Breast epithelium (tissue), 4 donors: ENCODE measurements at regions not wholly inside any gene's neighbourhood (a gene's known extent, or its start where the extent isn't known, plus 50 kb on each side); places are given as distances from the start of the nearest gene placed in this dataset.

ENCODE experiments used
- DNase-seq, 2 donors: peaks; one replicate each; pipeline ENCODE4 v3.0.0-alpha.2; 2019; ENCODE audit warnings: low spot score in 2 of 2
- H3K27ac ChIP-seq, 2 donors: fragments of 200-600 bp; sonication (generic) in 1 of 2; one replicate each; pipeline ENCODE4 v1.5.1; 2016 to 2019; ENCODE audit warnings: mild to moderate bottlenecking in 1 of 2
- H3K27me3 ChIP-seq, 2 donors: fragments of 200-600 bp; sonication (generic) in 1 of 2; one replicate each; pipeline versions ENCODE4 v1.5.1 to v1.6.0; 2017 to 2019; ENCODE audit warnings: control low read depth in 1 of 2, mild to moderate bottlenecking in 1 of 2
- H3K36me3 ChIP-seq: fragments of 200-600 bp; one replicate; pipeline ENCODE4 v1.5.1; 2019
- H3K4me1 ChIP-seq, 2 donors: fragments of 200-600 bp; sonication (generic); one replicate each; pipeline ENCODE4 v1.5.1; 2016 to 2019; ENCODE audit warnings: control low read depth in 1 of 2
- H3K4me3 ChIP-seq, 3 donors: fragments of 200-600 bp; sonication (generic); 1 replicate in 2 of 3; 2 replicates in 1 of 3; pipeline ENCODE4 v1.5.1; 2016 to 2019; ENCODE audit warnings: mild to moderate bottlenecking in 3 of 3, moderate library complexity in 2 of 3
- H3K9me3 ChIP-seq, 2 donors: fragments of 200-600 bp; sonication (generic) in 1 of 2; one replicate each; pipeline ENCODE4 v1.5.1; 2016 to 2019; ENCODE audit warnings: control low read depth in 1 of 2
- CTCF ChIP-seq, 3 donors: fragments of 450-650 bp; IDR thresholded peaks; one replicate each; pipeline ENCODE4 v1.5.1; 2016 to 2017; ENCODE audit warnings: antibody characterized with exemption in 3 of 3, mild to moderate bottlenecking in 3 of 3, moderate library complexity in 3 of 3
- POLR2A ChIP-seq: fragments of 450-650 bp; IDR thresholded peaks from one replicate; pipeline ENCODE4 v1.6.1; 2016; ENCODE audit warnings: antibody characterized with exemption, mild to moderate bottlenecking, moderate library complexity
- POLR2AphosphoS5 ChIP-seq, 3 donors: sonication (generic); formaldehyde crosslinking; IDR thresholded peaks; one replicate each; pipeline ENCODE4 v1.6.1; 2017; ENCODE audit warnings: antibody characterized with exemption in 3 of 3
- intact Hi-C: fragments of 100-400 bp; cut with DNase I; formaldehyde crosslinking; loops from one replicate; pipeline ENCODE4 v1.15.1; 2023; ENCODE audit warnings: low total_unique reads

- no peak for DNase-seq
- Histone ChIP-seq H3K9me3 (peaks cover 5 to 7% of the 10 kb centered on the region in 2 donors), H3K27me3 (no peaks in the 10 kb centered on the region), H3K36me3 (no peaks in the 10 kb centered on the region), H3K4me3 (no peak overlapping the region), H3K27ac (no peak overlapping the region), H3K4me1 (no peaks in the 10 kb centered on the region)
- no peak for TF ChIP-seq POLR2A
- TF ChIP-seq POLR2AphosphoS5 (IDR thresholded peaks at IDR 0.05), result no peak
- TF ChIP-seq CTCF (IDR thresholded peaks at IDR 0.05), result no peak
- intact Hi-C loops, result no loop called here
These were observed 736.7 kb upstream of the DPPA4 start for GRCh38 chr3:110074095-110074494.

GRCh38 chr3:110077093-110077492 is 739.7 kb upstream of the DPPA4 start:
- Histone ChIP-seq H3K27ac (no peak overlapping the region), H3K4me1 (no peaks in the 10 kb centered on the region), H3K4me3 (no peak overlapping the region), H3K27me3 (no peaks in the 10 kb centered on the region), H3K36me3 (no peaks in the 10 kb centered on the region), H3K9me3 (peaks cover 1 to 4% of the 10 kb centered on the region in 2 donors)
- no peak for DNase-seq
- intact Hi-C loops, result no loop called here
- TF ChIP-seq CTCF (IDR thresholded peaks at IDR 0.05) (no peak), POLR2A (no peak), POLR2AphosphoS5 (IDR thresholded peaks at IDR 0.05) (no peak)

GRCh38 chr3:110093411-110093810 is 756.1 kb upstream of the DPPA4 start:
- TF ChIP-seq POLR2A (no peak), CTCF (IDR thresholded peaks at IDR 0.05) (no peak), POLR2AphosphoS5 (IDR thresholded peaks at IDR 0.05) (no peak)
- Histone ChIP-seq H3K36me3 (no peaks in the 10 kb centered on the region), H3K4me3 (no peak overlapping the region), H3K9me3 (peaks cover 0 to 3% of the 10 kb centered on the region in 2 donors), H3K27me3 (no peaks in the 10 kb centered on the region), H3K4me1 (no peaks in the 10 kb centered on the region), H3K27ac (no peak overlapping the region)
- intact Hi-C loops, result no loop called here
- DNase-seq, result no peak

- DNase-seq, result no peak
- H3K36me3 ChIP-seq, result no peaks in the 10 kb centered on the region
- no peaks in the 10 kb centered on the region for H3K27me3 ChIP-seq
- TF ChIP-seq POLR2AphosphoS5 (IDR thresholded peaks at IDR 0.05) (no peak), CTCF (IDR thresholded peaks at IDR 0.05) (no peak), POLR2A (no peak)
- no peaks in the 10 kb centered on the region for H3K4me1 ChIP-seq
- intact Hi-C loops, result no loop called here
- no peak overlapping the region for H3K4me3 ChIP-seq
- H3K27ac ChIP-seq, result no peak overlapping the region
- peaks cover 0 to 3% of the 10 kb centered on the region in 2 donors for H3K9me3 ChIP-seq
These were observed 756.6 kb upstream of the DPPA4 start for GRCh38 chr3:110093812-110094401.

GRCh38 chr3:110099711-110100110 is 762.4 kb upstream of the DPPA4 start:
- DNase-seq, result no peak

More at GRCh38 chr3:110099711-110100110, 762.4 kb upstream of the DPPA4 start:
- H3K36me3 ChIP-seq, result no peaks in the 10 kb centered on the region
- intact Hi-C loops, result no loop called here
- TF ChIP-seq POLR2AphosphoS5 (IDR thresholded peaks at IDR 0.05) (no peak), POLR2A (no peak), CTCF (IDR thresholded peaks at IDR 0.05) (no peak)
- no peak overlapping the region for H3K4me3 ChIP-seq
- no peak overlapping the region for H3K27ac ChIP-seq
- no peaks in the 10 kb centered on the region for H3K27me3 ChIP-seq
- H3K9me3 ChIP-seq, result peaks cover 0 to 3% of the 10 kb centered on the region in 2 donors
- H3K4me1 ChIP-seq, result no peaks in the 10 kb centered on the region
